Lower lobe of right lung (tissue), 2 donors: ENCODE measurements at regions not wholly inside any gene's neighbourhood (a gene's known extent, or its start where the extent isn't known, plus 50 kb on each side); places are given as distances from the start of the nearest gene placed in this dataset.
A peak's percentile ranks its signal among the peaks of the same experiment; 100 is the strongest.

ENCODE experiments used
- ATAC-seq, 2 donors: fragments of 200-7000 bp; cut with Tn5 transposase; one replicate each; pipeline ENCODE4 v1.9.1; 2020 to 2022; ENCODE audit warnings: mild to moderate bottlenecking in 2 of 2, moderate library complexity in 2 of 2
- DNase-seq: peaks from one replicate; pipeline ENCODE4 v3.0.0-alpha.2; 2020
- H3K27ac ChIP-seq: fragments of 200-600 bp; one replicate; pipeline ENCODE4 v1.8.0; 2022
- H3K27me3 ChIP-seq: fragments of 200-600 bp; one replicate; pipeline ENCODE4 v1.8.0; 2022; ENCODE audit warnings: low read depth
- H3K36me3 ChIP-seq: fragments of 200-600 bp; one replicate; pipeline ENCODE4 v1.8.0; 2022; ENCODE audit warnings: mild to moderate bottlenecking
- H3K4me1 ChIP-seq: fragments of 200-600 bp; one replicate; pipeline ENCODE4 v1.8.0; 2022
- H3K4me3 ChIP-seq: fragments of 200-600 bp; one replicate; pipeline ENCODE4 v1.8.0; 2022; ENCODE audit warnings: mild to moderate bottlenecking
- H3K9me3 ChIP-seq: fragments of 200-600 bp; one replicate; pipeline ENCODE4 v1.8.0; 2022
- CTCF ChIP-seq: fragments of 200-600 bp; IDR thresholded peaks from one replicate; pipeline ENCODE4 v1.8.0; 2022; ENCODE audit warnings: antibody characterized with exemption, mild to moderate bottlenecking
- intact Hi-C: fragments of 100-400 bp; cut with DNase I; formaldehyde crosslinking; loops from one replicate; pipeline ENCODE4 v1.11.0; 2022
- donor health status: DM: no; HTN: yes; CAD: no; lungs with severe emphysema.

GRCh38 chr5:56349461-56349860 is 116.3 kb upstream of the ANKRD55 start:
- Histone ChIP-seq H3K36me3 (no peaks in the 10 kb centered on the region), H3K4me1 (peaks cover 18% of the 10 kb centered on the region), H3K27me3 (no peaks in the 10 kb centered on the region), H3K9me3 (no peaks in the 10 kb centered on the region), H3K4me3 (no peak overlapping the region), H3K27ac (no peak overlapping the region)
- no peak for ATAC-seq
- TF ChIP-seq CTCF: no peak
- DNase-seq: no peak
- intact Hi-C loops: no loop called here

- DNase-seq (no peak), ATAC-seq (peak in 1 of 2 donors; percentile 47)
- Histone ChIP-seq H3K27me3 (no peaks in the 10 kb centered on the region), H3K4me1 (peaks cover 14% of the 10 kb centered on the region), H3K36me3 (no peaks in the 10 kb centered on the region), H3K9me3 (no peaks in the 10 kb centered on the region), H3K27ac (no peak overlapping the region), H3K4me3 (no peak overlapping the region)
- intact Hi-C loops: no loop called here
- no peak for TF ChIP-seq CTCF
Observed at GRCh38 chr5:56346741-56347535, 113.8 kb upstream of the ANKRD55 start.

- Histone ChIP-seq H3K36me3 (no peaks in the 10 kb centered on the region), H3K27me3 (no peaks in the 10 kb centered on the region), H3K27ac (no peak overlapping the region), H3K4me3 (no peak overlapping the region), H3K9me3 (no peaks in the 10 kb centered on the region), H3K4me1 (peaks cover 14% of the 10 kb centered on the region)
- TF ChIP-seq CTCF: no peak
- ATAC-seq (no peak), DNase-seq (no peak)
- intact Hi-C loops: no loop called here
Observed at GRCh38 chr5:56346044-56346710, 113.0 kb upstream of the ANKRD55 start.

- no peaks in the 10 kb centered on the region for H3K36me3 ChIP-seq
- no peak for TF ChIP-seq CTCF
- peaks cover 8% of the 10 kb centered on the region for H3K4me1 ChIP-seq
- intact Hi-C loops: no loop called here
- ATAC-seq (no peak), DNase-seq (no peak)
- no peaks in the 10 kb centered on the region for H3K9me3 ChIP-seq
- H3K27ac ChIP-seq: no peak overlapping the region
- H3K27me3 ChIP-seq: no peaks in the 10 kb centered on the region
- H3K4me3 ChIP-seq: no peak overlapping the region
Observed at GRCh38 chr5:56345352-56345751, 112.2 kb upstream of the ANKRD55 start.

GRCh38 chr5:56344594-56344993 is 111.5 kb upstream of the ANKRD55 start:
- Histone ChIP-seq H3K27me3 (no peaks in the 10 kb centered on the region), H3K9me3 (no peaks in the 10 kb centered on the region), H3K36me3 (no peaks in the 10 kb centered on the region), H3K27ac (no peak overlapping the region), H3K4me1 (peaks cover under 1% of the 10 kb centered on the region), H3K4me3 (no peak overlapping the region)
- no peak for TF ChIP-seq CTCF
- no peak for ATAC-seq
- DNase-seq: no peak
- intact Hi-C loops: no loop called here
